Middle frontal gyrus (tissue), 1 donor: ENCODE measurements at regions not wholly inside any gene's neighbourhood (a gene's known extent, or its start where the extent isn't known, plus 50 kb on each side); places are given as distances from the start of the nearest gene placed in this dataset.
"Not testable (repeated sequence)": the region's sequence is repeated elsewhere in the genome, so short reads cannot be mapped to it uniquely, and the experiment has no call there.

Experiments
- DNase-seq: peaks from one replicate; pipeline ENCODE4 v3.0.0-alpha.2; 2015; ENCODE audit warnings: low spot score; ENCODE audit errors: extremely low spot score

DNA sequence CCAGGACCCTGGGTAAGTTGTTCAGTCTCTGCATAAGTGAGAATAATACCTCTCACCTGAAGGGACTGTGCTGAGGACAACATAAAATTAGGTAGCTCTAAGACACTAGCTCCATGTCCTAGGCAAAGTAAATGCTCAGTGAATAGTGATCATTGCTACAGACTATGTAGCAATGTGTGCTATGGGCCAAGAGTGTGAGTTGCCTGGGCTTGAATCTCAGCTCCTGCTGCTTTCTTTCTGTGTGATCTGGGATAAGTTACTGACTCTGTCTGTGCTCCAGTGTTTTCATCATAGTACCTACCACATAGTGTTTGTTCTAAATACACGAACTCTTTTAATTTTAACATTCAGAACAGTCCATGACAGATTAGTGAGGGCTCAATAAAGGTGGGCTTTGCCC, 81.1 kb upstream of the MFGE8 start:
- DNase-seq = no peak

DNA sequence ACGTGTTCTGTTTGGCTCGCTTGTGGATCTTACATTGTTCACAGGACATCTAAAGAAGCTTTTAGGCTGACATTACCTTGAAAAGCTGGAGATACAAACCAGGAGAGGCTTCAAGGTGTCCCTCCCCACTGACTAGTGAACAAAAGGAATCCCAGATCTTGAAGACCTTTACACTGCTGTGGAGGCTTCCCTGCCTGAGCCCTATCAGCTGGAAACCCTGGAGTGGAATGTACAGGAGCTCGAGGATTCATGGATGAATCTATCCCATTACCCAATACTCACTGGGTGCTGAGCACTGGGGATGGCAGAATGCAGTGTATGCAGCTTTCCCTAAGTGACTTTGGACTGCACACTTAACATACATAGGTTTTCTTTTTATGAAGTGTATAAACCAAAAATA, 82.3 kb upstream of the MFGE8 start:
- no peak for DNase-seq

GRCh38 chr15:88997531-88997930, 84.4 kb upstream of the MFGE8 start:
- no peak for DNase-seq

- no peak for DNase-seq
These were observed 86.0 kb upstream of the MFGE8 start for GRCh38 chr15:88998980-88999713.

- not testable (repeated sequence) for DNase-seq
These were observed 86.5 kb upstream of the ABHD2 start for GRCh38 chr15:89001708-89002275.

GRCh38 chr15:89002281-89002761, 85.9 kb upstream of the ABHD2 start:
- DNase-seq = no peak

- no peak for DNase-seq
These were observed 85.4 kb upstream of the ABHD2 start for GRCh38 chr15:89002830-89003229.

- DNase-seq = no peak
These were observed 84.2 kb upstream of the ABHD2 start for GRCh38 chr15:89003865-89004725.

GRCh38 chr15:89004726-89005030, 83.6 kb upstream of the ABHD2 start:
- DNase-seq = no peak

GRCh38 chr15:89007527-89007926, 80.7 kb upstream of the ABHD2 start:
- DNase-seq = not testable (repeated sequence)

GRCh38 chr15:89007989-89008388, 80.3 kb upstream of the ABHD2 start:
- DNase-seq = no peak

DNA sequence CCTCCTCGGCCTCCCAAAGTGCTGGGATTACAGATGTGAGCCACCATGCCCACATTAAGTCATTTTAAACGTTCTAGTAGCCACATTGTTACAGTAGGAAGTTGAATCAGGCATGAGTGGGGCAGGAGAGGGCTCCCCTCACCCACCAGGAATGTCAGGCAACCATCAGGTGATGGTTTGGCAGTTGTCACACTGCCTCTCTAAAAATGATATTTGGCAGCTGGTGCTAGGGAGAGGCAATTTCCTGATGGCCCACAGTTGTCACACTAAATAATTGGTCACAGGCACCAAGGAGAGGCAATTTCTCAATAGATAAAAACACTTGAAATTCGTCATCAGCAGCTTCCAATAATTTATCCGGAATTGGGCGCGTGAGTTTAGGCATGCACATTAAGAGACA, 79.2 kb upstream of the ABHD2 start:
- no peak for DNase-seq

DNA sequence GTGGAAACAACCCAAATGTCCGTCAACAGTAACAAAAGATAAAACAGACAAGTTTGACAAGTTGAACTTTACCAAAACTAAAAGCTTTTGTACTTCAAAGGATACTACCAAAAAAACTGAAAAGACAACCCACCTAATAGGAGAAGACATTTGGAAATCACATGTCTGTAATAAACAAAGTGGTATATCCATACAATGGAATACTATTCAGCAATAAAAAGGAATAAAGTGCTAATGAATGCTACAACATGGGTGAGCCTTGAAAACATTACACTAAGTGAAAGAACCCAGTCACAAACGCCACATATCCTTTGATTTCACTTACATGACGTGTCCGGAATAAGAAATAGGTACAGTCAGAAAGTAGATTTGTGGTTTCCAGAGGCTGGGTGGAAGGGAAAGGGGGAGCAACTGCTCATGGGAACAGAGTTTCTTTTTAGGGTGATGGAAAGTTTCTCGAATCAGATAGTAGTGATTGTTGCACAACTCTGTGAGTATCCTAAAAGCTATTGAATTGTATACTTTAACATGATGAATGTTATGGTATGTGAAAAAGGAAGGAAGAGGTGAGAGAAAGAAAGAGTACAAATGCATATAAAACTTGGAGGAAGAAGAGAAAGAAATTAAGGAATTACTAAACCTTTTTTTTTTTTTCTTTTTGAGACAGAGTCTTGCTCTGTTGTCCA, 72.7 kb upstream of the ABHD2 start:
- no peak for DNase-seq

- peak; percentile 6 for DNase-seq
These were observed 71.7 kb upstream of the ABHD2 start for GRCh38 chr15:89016549-89017041.

DNA sequence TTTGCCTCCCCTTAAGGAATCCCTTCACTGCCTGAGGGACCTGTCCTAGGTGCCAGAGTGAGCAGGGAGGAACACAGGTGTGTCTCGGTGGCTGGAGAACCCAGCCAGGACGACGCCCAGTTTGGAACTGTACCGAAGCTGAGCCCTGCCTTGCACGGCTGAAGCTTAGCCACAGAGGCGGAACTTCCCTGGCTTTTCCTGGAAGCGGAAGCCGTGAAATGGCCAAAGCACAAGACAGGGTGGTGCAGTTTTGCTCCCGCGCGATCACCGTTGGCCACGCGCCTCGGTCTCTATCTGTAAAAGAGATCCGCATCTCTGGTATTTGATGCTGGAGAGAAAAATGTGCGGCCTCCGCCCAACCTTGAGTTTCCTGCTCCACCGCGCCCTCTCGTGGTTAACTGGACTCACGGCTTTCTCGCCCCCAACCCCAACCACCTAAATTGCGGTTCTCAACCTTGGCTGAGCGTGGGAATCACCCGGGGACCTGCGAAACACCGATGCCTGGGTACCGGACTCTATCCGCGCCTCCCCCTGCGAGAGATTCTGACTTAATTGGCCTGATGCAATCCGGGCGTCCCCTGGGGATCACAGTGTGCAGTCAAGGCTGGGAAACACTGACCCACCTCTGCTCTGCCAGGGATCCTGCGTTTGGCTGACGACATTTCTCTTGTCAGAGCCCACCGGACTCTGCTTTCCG, 70.7 kb upstream of the ABHD2 start:
- peak; percentile 17 for DNase-seq

GRCh38 chr15:89018207-89018606, 70.0 kb upstream of the ABHD2 start:
- no peak for DNase-seq

DNA sequence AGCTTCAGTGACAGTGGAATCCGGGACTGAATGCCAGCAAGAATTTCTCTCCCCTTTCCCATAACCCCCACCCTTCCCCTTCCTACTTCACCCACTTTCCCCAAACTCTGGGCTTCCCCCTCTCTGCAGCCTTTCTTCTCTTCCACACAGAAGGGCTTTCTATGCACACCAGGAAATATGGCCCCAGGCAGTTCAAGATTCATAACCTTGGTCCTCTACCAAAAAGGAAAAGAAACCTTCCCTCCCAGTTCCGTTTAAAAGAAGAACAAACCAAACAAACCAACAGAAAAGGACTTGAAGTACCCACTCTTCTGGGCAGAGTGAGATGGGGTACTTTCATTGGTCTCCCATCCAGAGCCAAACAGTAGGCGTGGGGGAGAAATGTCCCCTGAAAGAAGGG, 68.8 kb upstream of the ABHD2 start:
- DNase-seq = no peak

GRCh38 chr15:89021224-89021623, 67.0 kb upstream of the ABHD2 start:
- DNase-seq = no peak

- not testable (repeated sequence) for DNase-seq
These were observed 66.4 kb upstream of the ABHD2 start for GRCh38 chr15:89021886-89022285.

- no peak for DNase-seq
These were observed 64.8 kb upstream of the ABHD2 start for GRCh38 chr15:89023311-89023961.
